Left kidney (tissue), 1 donor: ENCODE measurements at regions not wholly inside any gene's neighbourhood (a gene's known extent, or its start where the extent isn't known, plus 50 kb on each side); places are given as distances from the start of the nearest gene placed in this dataset.
"Not testable (repeated sequence)": the region's sequence is repeated elsewhere in the genome, so short reads cannot be mapped to it uniquely, and the experiment has no call there.

Experiments used
- DNase-seq: peaks from one replicate; pipeline ENCODE4 v3.0.0-alpha.2; 2013

DNA sequence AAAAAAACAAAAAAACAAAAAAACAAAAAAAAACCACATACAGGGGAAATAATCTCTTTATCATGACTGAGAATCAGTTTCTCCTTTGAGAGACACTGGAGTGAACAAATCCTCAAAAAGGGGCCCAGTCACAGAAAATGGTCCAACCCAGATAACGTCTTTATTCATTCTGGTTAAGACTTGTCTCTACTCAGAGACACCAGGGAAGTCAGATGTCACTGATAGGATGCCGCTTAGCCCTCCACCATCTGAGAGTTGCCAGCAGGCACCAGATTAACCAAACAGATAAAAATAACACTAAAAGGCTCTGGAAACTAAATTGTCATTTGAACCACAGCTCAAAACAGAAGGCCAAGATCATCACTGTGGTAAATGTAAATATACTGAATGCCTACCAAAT, 1163.4 kb upstream of the ATXN8OS start:
- DNase-seq: no peak

DNA sequence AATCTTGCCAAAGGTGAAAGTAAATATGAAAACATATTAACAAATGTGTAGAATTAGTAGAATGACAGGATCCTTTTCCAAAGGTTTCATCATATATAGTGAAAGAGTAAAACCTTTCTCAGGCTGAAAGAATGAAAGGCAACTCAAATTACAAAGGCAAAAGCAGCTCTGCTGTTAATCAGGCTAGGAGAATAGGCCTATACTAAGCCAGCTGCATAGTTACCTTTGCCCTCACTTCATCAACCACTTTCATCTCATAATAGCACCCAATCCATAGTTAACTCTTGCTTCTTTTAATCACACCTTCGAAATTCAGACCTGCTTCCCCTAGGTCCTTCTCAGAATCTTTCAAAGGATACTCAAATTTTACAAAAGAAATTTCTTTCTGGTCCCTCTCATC, 1167.6 kb upstream of the ATXN8OS start:
- no peak for DNase-seq

DNA sequence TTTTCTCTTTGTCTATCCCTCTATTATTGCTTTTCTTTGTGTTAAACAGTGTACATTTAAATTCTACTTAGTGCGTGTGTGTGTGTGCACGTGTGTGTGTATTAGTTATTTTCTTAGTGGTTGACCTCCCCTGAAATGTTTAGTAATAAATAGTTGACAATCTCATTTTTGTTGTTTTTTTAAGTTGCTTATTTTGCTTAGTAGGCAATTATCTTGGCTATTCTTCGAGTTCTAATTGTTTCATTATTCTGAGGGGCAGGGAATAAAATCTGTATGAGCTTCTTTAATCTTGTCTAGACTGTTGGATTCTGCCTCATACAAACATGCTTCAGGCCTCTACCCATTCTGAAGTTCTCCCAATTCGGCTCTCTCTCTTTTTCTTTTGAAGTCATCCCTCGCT, 1169.0 kb upstream of the ATXN8OS start:
- no peak for DNase-seq

DNA sequence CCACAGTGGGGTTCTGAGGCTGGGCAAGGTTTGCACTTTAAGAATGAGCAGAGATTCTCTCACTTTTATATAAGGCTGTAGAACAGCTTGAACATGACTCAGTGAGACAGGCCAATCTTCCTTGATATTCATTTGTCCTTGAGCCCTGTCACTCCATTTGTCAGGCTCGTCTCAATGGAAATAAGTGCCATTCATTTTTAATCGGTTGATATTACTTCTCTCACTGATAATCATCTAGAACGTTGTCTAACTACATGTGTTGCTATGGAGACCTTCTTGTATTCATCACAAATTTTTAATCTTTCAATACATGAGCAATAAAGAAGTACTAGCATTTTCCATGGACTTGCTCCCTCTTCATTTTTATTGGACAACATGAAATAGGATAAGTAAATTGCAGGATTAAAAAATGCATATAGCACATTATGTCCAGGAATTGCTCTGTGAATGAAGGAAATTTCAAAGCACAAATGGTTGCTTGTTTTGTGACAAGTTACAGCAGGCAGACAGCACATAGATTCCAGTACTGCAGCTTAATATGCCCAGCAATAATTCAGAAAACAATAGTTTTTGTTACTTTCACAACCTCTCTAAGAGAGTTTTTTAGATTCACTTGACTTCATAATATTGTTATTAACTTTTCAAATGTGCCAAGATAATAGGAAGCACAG, 1178.4 kb upstream of the ATXN8OS start:
- no peak for DNase-seq

DNA sequence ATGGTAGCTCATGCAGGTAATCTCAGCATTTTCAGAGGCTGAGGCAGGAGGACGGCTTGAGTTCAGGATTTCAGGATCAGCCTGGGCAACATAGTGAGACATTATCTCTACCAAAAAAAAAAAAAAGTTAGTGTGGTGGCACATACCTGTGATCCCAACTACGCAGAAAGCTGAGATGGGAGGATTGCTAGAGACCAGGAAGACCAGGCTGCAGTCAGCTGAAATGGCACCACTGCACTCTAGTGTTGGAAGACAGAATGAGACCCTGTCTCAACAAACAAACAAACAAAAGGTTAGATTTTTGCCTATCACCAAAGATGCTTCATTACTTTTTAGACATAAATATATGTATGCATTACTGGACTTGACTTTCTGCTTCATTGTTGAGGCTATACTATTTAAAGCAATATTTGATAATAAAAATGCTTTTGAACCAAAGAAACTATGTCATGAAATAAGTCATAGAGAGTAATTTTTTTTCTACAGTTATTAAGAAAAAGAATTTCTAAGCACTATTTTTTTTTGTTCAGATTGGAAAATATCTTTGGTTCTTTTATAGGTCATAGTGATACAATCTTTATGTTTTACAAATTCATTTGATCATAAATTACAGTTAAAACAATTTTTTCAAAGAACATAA, 1180.1 kb upstream of the ATXN8OS start:
- DNase-seq: peak; percentile 22

DNA sequence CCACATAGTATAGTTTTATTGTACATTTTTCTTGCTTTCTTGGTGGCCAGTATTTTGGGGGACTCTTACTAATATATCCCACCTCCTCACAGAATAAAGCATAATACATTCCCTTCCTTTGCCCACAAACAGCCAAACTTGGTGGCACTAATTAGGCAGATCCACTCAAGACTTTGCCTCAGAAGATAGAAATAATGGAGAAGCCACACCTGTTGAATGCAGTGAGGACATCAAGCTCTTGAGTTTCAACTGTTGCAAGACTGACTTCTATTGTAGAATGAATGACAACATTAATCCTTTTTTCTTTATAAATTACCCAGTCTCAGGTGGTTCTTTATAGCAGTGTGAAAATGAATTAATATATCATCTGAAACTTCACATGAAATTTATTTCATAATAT, 1183.6 kb upstream of the ATXN8OS start:
- no peak for DNase-seq

DNA sequence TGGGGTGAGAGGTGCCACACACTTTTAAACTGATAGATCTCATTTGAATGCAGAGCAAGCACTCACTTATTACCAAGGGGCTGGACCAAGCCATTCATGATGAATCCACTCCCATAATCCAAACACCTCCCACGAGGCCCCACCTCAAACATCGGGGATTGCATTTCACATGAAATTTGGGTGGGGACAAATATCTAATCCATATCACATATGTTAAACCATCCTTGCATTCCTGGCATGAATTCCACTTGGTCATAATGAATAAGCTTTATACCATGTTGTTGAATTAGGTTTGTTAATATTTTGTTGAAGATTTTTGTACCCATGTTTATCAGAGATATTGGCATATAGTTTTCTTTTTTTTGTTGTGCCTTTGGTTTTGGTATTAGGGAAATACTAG, 1198.7 kb upstream of the ATXN8OS start:
- no peak for DNase-seq

DNA sequence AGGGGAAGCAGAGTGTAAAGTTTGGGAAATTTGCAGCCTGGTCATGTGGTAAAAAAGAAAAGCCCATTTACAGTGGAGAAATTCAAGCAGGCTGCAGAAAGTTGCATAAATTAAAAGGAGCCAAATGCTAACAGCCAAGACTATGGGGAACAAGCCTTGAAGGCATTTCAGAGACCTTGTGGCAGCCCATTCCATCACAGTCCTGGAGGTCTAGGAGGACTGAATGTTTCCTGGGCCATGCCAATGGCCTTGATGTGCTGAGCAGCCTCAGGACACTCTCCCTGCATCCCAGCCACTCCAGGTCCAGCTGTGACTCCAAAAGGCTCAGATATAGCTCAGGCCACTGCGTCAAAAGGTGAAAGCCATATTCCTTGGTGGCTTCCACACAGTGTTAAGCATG, 1202.4 kb upstream of the ATXN8OS start:
- DNase-seq: no peak

DNA sequence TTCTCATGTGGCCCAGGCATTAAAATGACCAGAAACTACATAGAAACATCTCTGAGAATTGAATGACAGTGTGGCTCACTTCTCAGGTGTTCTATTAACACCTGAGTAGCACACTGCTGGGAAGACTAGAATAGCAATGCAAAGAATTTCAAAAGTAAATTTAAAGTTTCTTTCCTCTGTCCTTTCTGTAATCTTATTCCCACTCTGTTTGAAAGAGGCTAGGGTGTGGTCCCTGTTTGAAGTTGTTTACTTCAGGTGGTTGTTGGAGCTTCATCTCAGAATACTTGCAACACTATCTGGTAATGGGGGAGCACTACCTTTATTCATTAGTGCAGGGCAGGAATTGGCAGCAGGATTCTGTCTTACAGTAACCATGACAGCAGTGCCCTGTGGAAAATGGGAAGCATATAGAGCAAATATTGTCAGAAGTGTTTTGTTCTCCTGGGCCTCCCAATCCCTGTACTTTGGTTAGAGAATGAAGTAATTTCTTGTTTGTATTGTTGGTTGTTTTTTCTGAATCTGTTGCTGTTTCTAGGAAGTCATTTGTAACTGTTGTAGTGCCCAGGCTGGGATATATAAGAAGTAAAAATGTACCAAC, 1210.2 kb upstream of the ATXN8OS start:
- DNase-seq: no peak

DNA sequence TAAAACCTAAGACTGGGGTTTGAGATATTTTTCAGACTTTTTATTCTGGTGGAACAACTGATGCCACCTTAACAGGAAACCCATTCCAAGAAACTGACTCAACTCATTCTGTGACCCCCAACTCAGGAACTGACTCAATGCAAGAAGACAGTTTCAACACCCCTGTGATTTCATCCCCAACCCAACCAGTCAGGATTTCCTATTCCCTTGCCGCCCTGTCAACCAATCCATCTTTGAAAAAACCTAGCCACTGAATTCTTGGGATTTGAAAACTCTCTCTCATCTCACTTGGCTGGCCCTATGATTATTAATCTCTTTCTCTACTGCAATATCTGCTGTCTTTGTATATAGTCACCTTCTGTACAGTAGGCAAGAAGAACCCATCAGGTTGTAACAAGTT, 1211.9 kb upstream of the ATXN8OS start:
- no peak for DNase-seq

DNA sequence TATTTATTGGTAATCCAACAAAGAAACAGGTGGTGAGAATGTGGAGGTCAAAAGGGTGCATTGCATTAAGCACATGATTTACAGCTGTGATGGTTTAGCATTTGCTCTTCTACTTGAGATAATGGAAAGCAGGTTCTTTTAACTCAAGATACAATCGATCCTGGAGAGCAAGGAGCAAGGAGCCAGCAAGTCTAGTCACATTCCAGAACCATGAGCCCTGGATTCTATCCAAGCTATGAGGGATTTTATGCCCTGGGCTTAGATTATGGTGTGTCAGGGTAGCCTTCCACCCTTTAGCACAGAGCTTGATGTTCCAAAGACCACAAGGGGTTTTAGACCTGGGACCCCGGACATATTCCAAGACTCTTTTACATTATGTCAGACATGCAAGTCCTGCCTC, 1213.9 kb upstream of the ATXN8OS start:
- DNase-seq: not testable (repeated sequence)

DNA sequence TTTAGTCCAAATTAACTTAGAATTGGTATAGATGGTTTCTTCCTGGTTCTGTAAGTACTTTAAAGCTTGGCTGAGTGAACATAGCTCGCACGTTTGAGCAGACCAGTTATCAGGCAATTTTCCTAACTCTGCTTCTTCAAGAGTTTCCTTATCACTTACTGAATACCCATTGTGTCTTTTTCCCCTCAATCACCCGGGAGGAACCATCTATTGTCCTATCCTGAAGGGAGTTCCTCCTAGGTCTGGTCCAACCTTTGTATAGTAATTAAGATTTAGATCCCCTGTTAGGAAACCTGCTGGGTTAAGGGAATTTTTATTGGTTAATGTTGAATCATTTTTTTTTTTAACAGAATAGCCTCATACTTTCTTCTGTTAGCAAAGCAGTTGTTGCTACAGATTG, 1215.0 kb upstream of the ATXN8OS start:
- DNase-seq: not testable (repeated sequence)

DNA sequence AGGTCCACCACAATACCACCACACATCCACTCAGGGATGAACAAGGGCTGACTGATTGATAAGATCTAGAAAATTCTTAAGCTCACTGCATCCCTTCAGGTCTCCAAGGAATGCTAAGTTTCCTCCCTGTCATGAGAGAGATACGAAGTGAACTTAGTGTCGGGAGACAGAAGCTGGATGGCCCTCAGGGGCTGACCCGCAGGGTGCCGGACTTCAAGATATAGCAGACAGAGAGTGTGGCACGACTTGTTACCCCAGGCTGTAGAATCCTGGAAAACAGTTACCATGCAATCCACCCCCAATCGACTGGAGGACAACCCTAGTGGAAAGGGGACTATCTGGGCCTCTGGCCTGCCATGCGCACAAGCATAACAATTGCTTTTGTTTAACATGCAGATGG, 1217.5 kb upstream of the ATXN8OS start:
- DNase-seq: not testable (repeated sequence)

DNA sequence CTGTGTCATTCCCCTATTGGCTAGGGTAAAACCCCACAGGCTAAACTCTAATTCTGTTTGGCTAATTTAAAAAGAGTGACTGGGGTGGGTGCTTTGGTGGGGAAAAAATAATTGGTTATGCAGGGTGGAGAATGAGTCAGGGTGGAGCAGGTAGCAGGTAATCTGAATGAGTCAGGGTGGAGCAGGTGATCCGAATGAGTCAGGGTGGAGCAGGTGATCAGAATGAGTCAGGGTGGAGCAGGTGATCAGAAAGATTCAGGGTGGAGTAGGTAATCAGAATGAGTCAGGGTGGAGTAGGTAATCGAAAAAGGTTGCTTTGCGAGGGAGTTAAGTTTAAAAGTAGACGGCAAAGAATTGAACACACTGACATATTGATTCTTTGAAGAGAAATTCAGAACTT, 1218.8 kb upstream of the ATXN8OS start:
- DNase-seq: no peak

DNA sequence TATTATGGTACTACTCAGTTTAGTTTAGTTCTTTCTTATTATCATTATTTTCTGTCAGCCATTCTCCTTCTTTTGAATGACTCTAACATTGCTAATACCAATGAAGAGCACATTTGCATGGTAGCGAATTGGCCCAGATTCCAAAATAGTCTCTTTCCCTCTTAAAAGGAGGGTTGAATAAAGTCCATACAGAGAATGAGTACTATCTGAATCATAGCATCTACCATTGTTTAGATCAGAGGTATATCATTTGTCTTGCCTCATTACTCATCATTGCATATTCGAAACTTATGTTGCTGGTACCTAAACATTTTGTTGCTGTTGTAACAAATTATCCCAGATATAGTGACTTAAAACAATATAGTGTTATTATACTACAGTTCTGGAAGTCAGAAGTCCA, 1235.3 kb upstream of the ATXN8OS start:
- no peak for DNase-seq

DNA sequence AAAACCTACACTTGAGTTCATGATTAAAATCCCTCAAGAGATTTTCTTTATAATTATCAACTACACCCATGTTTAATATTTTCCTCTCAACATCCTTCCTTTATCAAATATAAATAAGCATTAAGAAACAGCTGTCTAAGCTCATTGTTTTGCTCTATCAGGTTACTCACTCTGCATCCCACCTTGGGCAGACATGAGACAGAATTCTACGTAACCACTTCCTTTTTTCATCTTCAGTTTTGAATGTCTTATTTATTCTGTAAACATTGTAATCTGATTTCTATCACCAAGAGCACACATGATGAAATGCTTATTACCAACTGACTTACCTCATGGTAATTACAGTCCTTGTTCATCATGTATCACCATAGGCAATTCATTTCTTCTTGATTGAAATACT, 1256.6 kb upstream of the ATXN8OS start:
- DNase-seq: no peak

DNA sequence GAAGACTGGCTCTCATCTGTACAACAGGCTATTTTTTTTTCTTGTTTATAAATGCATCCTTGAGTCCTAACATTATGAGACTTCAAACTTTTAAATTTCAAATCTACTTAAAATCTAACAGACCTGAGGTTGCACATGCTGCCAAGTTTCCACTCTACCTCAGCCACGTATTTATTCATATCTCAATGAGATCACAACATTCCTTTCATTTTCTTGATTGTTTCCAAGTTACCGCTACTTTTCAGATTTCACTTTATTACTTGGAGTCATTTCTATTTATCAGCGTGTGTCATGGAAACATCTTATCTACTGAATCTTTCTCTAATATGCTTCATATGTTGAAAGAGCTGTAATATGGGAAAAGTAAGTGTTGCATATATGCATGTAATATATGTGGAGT, 1257.5 kb upstream of the ATXN8OS start:
- DNase-seq: no peak

DNA sequence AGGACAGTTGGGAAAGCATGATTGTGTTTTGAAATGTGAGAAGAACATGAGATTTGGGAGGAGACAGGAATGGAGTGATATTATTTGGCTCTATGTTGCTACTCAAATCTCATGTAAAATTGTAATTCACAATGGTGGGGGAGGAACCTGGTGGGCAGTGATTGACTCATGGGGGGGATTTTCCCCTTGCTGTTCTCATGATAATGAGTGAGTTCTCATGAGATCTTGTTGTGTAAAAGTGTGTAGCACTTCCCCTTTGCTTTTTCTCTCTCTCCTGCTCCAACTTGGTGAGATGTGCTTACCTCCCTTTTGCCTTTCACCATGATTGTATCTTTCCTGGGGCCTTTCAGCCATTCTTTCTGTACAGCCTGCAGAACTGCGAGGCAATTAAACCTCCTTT, 1261.0 kb upstream of the ATXN8OS start:
- DNase-seq: no peak

DNA sequence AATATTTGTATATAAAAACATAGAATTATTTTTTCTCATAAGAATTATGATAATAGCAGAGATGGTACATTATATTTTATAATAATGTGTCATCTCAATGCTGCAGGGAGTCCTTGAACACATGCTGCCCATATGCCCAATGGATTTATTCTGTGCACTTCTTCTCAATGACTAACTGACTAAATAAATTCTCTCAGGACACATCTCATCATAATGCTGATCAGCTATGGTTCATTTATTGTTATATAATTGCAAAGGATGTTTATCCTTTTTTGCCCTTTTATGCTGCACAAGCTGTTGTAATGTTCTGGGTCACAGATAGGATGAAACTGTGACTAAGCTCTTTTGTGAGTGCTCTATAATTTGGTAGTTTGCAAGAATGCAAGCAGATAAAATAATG, 1273.3 kb upstream of the ATXN8OS start:
- no peak for DNase-seq

DNA sequence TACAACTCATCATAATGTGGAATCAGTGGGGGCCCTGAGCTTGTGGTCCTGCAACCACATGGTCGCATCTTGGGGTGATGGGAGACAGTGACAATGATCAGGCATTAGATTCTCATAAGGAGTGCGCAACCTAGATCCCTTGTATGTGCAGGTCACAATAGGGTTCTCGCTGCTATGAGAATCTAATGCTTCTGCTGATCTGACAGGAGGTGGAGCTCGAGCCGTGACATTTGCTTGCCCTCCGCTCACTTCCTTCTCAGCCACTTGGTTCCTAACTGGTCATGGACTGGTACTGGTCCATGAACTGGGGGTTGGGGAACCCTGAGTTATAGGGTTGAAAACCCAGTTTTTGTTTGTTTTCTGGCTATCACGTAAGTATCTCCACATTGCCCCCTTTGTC, 1290.9 kb upstream of the ATXN8OS start:
- DNase-seq: no peak

DNA sequence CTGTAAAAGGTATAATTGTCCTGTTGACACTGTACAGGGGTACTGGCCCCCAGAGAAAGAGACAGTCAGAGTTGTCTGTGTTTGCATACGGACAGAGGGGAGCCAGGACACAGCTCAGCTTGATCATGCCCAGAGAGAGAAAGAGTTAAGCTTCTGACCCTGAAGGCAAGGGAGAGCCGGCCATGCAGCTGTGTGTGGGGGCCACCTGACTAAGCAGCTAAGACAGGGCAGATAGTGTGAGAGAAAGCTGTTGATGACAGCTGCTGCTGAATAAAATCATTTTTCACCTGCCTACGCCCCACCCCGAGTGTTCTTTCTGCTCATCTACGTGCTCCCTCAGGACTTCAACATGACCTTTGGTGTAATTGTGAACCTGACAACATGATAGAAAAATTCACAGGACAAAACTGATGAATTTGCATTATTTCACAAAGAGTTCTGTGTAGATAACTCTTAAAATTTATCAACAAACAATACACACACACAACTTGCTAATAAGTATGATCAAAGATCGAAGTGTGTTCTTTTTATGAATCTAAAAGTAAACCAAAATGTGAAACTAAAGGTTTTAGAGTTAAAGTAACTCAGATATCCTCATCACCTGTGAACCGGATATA, 1294.3 kb upstream of the ATXN8OS start:
- no peak for DNase-seq

DNA sequence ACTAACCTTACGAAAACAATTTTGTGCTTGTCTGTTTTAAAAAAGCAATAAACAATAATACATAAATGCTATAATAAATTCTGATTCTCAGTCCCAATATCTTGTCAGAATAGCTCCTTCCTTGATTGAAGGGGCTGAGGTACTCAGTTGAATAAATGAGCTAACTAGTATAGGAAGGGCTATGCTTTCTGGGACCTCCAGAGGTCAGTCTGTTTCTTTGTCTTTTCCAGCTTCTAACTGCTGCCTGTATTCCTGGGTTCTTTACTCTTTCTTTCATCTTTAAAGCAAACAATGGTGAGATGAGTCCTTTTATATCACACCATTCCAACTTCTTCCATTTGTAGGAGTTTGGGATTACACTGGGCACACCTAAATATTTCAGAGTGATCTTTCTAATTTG, 1297.0 kb upstream of the ATXN8OS start:
- DNase-seq: no peak

DNA sequence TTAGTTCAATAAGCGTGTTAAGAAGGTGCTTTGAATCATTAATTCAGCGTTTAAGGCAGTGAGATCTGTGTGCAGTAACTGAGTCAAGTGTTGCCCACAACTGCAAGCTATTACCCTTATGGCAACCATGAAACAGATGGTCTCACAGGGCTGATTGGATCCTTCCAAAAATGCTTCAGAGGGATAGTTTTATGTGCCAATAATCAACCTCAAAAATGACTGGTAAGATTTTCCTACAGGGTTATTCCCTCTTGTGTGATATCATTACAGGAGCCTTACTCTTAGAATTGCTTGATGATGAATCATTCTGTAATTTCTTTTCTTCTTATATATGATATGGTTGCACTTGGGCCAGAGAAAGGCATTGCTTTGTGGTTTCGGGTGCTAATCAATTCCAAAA, 1299.2 kb upstream of the ATXN8OS start:
- DNase-seq: no peak

DNA sequence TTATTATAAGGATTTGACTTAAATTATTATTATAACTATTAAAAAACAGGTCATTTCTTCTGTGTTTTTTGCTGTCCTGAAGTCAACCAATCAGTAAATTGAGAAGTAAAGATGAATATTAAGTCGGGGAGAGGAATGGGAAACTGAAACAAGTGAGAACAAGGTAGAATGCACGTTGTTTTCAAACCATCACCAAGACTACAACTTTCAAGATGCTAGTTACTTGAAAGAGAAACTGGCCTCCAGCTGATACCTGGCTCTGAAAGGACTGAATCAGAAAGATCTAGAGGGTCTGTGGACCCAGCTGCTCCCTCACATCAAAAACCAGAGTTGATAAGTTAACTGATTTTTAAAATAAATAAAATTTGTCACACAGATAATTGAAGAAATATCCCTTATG, 1301.5 kb upstream of the ATXN8OS start:
- no peak for DNase-seq
